GM21515 (cell line): ENCODE measurements at regions not wholly inside any gene's neighbourhood (a gene's known extent, or its start where the extent isn't known, plus 50 kb on each side); places are given as distances from the start of the nearest gene placed in this dataset.

Source experiments
- ATAC-seq: cut with Tn5 transposase; IDR thresholded peaks from one replicate; pipeline ENCODE4 v1.9.1; 2021; ENCODE audit not compliant: unreplicated experiment

DNA sequence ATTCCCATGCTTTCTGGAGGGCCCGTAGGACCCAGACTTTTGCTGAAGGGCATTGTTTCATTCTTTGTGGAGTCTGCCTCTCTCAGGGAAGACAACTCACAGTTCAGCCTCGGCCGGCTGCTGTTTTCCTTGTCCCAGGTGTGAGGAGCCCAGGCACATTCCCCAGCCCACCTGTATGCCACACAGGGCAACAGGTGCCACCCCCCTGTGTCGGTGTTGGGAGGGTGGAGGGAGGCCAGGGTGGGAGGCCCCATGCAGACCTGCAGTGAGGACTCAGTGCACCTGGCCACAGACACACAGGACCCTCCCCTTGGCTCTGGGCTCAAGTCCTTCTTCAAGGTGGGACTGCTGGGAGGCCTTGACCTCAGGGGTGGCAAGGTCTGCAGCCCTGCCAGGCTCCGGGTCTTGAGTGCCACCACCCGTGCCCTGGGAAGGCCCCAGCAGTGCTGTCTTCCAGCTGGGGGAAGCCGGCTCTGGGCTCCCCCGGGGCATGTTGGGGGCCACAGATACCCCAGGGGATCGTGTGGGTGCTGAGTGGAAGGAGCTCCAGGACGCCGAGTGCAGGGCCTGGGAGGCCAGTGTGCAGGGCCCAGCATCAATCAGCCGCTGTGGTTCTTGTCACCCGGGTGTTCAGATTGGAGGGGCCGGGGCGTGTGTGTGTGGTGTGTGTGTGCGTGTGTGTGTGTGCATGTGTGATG is 1286.1 kb downstream of the BRD1 start:
- ATAC-seq, result no peak

DNA sequence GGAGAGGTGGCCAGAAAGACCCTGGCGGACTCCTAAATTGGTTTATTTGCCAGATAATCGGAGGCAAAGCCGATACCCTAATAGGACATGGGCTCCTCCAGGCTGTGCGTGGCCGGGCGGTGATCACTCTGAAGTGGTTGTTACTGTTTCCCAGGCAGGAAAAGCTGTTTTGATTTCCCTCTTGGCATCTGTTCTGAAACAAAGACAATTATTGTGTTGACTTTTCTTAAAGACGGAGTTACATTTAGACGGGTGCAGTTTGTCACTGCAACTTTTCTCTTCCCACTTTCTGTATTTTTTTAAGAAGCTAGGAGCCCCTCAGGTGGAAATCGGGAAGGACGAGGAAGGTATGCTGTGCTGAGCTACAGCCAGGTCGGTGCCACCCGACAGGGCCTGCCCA is 1288.4 kb downstream of the BRD1 start:
- ATAC-seq, result no peak

GRCh38 chr22:48538291-48538820 is 1289.3 kb downstream of the BRD1 start:
- no peak for ATAC-seq

DNA sequence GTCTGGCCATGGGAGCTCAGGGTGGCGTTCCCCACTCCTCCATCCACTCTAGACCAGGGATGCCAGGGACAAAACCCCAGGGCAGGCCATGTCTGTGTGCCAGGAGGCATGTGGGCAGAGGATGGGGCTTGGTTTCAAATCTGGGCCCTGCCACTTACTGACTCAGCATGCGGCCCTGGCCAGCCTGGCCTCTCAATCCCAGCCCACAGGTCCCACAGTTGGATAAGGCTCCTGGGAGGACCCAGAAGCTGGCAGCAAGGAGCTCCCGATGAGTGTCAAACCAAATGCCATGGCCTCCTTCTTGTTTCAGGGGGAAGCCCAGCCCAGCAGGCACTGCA is 1290.4 kb downstream of the BRD1 start:
- no peak for ATAC-seq

GRCh38 chr22:48536541-48537342 is 1290.9 kb downstream of the BRD1 start:
- no peak for ATAC-seq

DNA sequence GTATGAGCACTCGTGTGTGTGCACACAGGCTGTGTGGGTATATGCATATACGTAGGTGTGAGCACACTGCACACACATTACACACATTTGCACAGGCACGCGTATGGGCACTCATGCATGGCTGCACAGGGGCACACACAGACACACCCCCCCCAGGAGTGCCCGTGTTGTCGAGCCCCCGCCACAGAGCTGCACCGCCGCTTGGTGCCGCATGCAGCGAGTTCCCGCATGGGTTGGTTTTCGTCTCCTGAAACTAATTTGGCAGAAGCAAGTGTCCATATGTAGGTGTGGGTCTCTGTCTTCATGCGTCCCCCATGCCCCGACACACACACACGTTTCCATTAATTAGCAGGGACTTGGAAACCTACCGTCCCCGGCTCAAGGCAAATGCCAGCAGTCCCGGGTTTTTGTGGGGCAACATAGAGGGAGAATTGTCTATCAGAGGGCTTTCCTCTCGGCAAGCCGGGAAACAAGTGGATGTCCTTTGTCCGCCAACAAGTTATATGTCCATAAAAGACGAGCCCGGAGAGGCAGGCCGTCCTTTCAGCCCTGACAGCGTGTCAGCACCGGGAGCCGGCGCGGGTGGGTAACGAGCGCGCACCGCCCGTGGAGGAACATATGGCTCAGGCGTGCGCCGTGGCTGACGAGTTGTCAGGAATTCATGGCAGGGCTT is 1291.7 kb downstream of the BRD1 start:
- no peak for ATAC-seq

- ATAC-seq, result no peak
Observed at GRCh38 chr22:48534395-48534958, 1293.2 kb downstream of the BRD1 start.

GRCh38 chr22:48532986-48533385 is 1294.7 kb downstream of the BRD1 start:
- no peak for ATAC-seq

- ATAC-seq, result no peak
Observed at GRCh38 chr22:48531761-48532435, 1295.8 kb downstream of the BRD1 start.

DNA sequence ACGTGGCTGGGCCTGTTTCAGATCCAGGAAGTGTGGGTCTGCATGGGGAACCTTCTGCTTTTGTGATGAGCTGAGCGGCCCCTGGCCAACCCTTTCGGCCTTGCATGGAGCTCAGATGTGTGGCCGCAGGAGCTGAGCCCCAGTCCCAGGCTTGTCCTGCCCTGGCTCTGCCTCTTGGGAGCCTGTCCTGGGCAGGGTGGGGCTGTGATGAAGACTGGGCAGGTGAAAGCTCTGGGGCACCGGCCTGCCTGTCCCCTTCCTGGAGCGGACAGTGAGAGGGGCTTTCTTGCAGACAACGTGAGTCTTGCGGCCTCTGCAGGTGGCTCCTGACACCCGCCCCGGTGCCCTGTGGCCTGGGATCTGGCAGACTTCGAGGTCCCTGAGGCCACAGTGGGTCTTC is 1296.6 kb downstream of the BRD1 start:
- ATAC-seq, result no peak

- ATAC-seq, result no peak
Observed at GRCh38 chr22:48530666-48531065, 1297.0 kb downstream of the BRD1 start.

GRCh38 chr22:48528221-48528915 is 1299.3 kb downstream of the BRD1 start:
- ATAC-seq, result no peak

GRCh38 chr22:48523761-48524160 is 1303.9 kb downstream of the BRD1 start:
- no peak for ATAC-seq

- no peak for ATAC-seq
Observed at GRCh38 chr22:48523091-48523490, 1304.6 kb downstream of the BRD1 start.

- no peak for ATAC-seq
Observed at GRCh38 chr22:48522271-48522670, 1305.4 kb downstream of the BRD1 start.

DNA sequence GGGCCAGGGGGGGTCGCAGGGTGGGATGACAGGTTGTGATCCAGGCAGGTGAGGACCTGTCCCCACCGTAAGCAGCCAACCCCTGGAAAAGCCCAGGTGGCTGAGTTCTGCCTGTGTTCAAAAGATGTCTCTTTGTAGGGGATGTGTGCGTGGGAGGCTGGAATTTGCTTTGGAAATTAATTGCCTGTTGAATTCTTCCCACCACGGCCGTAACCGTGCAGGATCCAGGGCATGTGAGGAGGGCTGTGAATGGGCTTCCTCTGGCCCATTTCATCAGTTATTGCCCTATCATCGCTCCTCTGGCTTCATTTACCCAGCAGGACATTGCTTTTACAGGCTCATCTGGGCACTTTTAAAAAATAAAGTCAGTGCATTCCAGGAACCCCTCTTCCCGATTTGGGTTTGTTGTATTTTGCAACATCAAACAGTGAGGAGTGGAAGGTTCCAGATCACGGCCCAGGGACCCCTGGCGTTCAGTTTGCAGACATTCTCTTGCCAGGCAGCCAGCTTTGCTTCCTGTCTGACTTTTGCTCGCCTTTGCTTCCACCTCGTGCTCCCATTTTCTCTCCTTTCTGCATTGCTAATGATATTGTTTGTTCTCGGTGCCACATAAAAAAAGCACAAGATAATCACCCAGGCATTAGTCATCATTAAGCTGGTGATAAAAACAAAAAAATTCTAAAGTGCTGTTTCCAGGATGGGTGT is 1306.6 kb downstream of the BRD1 start:
- no peak for ATAC-seq

GRCh38 chr22:48520207-48520606 is 1307.5 kb downstream of the BRD1 start:
- no peak for ATAC-seq

- no peak for ATAC-seq
Observed at GRCh38 chr22:48517039-48518030, 1310.3 kb downstream of the BRD1 start.

DNA sequence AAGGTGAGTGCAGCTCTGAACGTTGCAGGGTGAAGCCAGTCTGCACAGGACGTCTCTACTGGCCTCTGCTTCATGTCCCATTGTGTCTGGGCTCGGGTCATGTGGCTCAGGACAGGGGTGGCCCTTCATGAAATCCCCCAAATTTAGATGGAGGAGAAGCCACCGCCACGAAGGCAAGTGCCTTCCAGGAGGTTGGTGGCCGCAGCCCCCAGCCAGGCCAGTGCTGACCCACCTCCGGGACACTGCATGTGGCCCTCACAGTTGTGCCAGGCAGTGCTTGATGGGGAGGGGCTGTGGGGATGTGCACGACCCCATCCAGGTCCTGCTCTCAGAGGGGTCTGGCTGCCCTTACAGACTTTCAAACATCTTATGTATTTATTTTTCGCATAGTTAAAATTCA is 1311.1 kb downstream of the BRD1 start:
- no peak for ATAC-seq
